Brain microvascular endothelial cell (primary cell): ENCODE measurements at regions not wholly inside any gene's neighbourhood (a gene's known extent, or its start where the extent isn't known, plus 50 kb on each side); places are given as distances from the start of the nearest gene placed in this dataset.

Source experiments
- DNase-seq: peaks from one replicate; pipeline ENCODE4 v3.0.0-alpha.2; 2020
- H3K27ac ChIP-seq: fragments of 250-450 bp; sonication (Bioruptor Pico); 2 replicates; pipeline ENCODE4 v1.5.1; 2020; ENCODE audit warnings: mild to moderate bottlenecking, moderate library complexity
- H3K27me3 ChIP-seq: fragments of 250-450 bp; sonication (Bioruptor Pico); replicated peaks from 2 replicates; pipeline ENCODE4 v1.5.1; 2020; ENCODE audit warnings: mild to moderate bottlenecking
- H3K36me3 ChIP-seq: fragments of 250-450 bp; sonication (Bioruptor Pico); replicated peaks from 2 replicates; pipeline ENCODE4 v1.5.1; 2020; ENCODE audit warnings: mild to moderate bottlenecking
- H3K4me3 ChIP-seq: 2 replicates; pipeline ENCODE4 v1.5.1; 2011; ENCODE audit warnings: low read depth, mild to moderate bottlenecking, control low read depth, low read length, moderate library complexity
- CTCF ChIP-seq: IDR thresholded peaks from 2 replicates; pipeline ENCODE4 v1.5.1; 2011; ENCODE audit warnings: low read depth, mild to moderate bottlenecking, moderate library complexity, low read length, control low read depth, inconsistent platforms; ENCODE audit errors: missing control alignments
- in situ Hi-C: cut with HindIII; loops from 2 replicates; pipeline ENCODE4 v1.10.0; 2017; ENCODE audit warnings: low sequenced_read_pairs, low pct_ligation_motif_present

- in situ Hi-C loops, result no loop called here
Measured at GRCh38 chr10:124262234-124262865, 156.4 kb downstream of the OAT start.

GRCh38 chr10:124259139-124259825, 159.4 kb downstream of the OAT start:
- H3K27me3 ChIP-seq, result no peaks in the 10 kb centered on the region
- H3K36me3 ChIP-seq, result no peaks in the 10 kb centered on the region
- H3K4me3 ChIP-seq, result no peak overlapping the region
- in situ Hi-C loops, result no loop called here
- no peak overlapping the region for H3K27ac ChIP-seq
- peak; percentile 62 for TF ChIP-seq CTCF
- peak; percentile 18 for DNase-seq

More at GRCh38 chr10:124262234-124262865, 156.4 kb downstream of the OAT start:
- TF ChIP-seq CTCF, result no peak
- Histone ChIP-seq H3K4me3 (no peak overlapping the region), H3K27me3 (no peaks in the 10 kb centered on the region), H3K27ac (no peak overlapping the region), H3K36me3 (no peaks in the 10 kb centered on the region)
- DNase-seq, result no peak

- Histone ChIP-seq H3K36me3 (no peaks in the 10 kb centered on the region), H3K27ac (no peak overlapping the region), H3K27me3 (no peaks in the 10 kb centered on the region), H3K4me3 (no peak overlapping the region)
- in situ Hi-C loops, result no loop called here
- no peak for DNase-seq
- TF ChIP-seq CTCF, result no peak
Measured at GRCh38 chr10:124257781-124258180, 160.9 kb downstream of the OAT start.

GRCh38 chr10:124256151-124256550, 162.6 kb downstream of the OAT start:
- H3K4me3 ChIP-seq, result no peak overlapping the region
- H3K27ac ChIP-seq, result no peak overlapping the region
- no peaks in the 10 kb centered on the region for H3K36me3 ChIP-seq
- in situ Hi-C loops, result no loop called here
- no peaks in the 10 kb centered on the region for H3K27me3 ChIP-seq
- TF ChIP-seq CTCF, result no peak
- no peak for DNase-seq

GRCh38 chr10:124255556-124255955, 162.2 kb upstream of the CHST15 start:
- no peak for DNase-seq
- Histone ChIP-seq H3K27ac (no peak overlapping the region), H3K4me3 (no peak overlapping the region), H3K27me3 (no peaks in the 10 kb centered on the region), H3K36me3 (no peaks in the 10 kb centered on the region)
- TF ChIP-seq CTCF, result no peak
- in situ Hi-C loops, result no loop called here
